DND-41 (cell line): ENCODE measurements at regions not wholly inside any gene's neighbourhood (a gene's known extent, or its start where the extent isn't known, plus 50 kb on each side); places are given as distances from the start of the nearest gene placed in this dataset.

Experiments
- ATAC-seq: fragments of 200-7000 bp; cut with Tn5 transposase; 3 replicates; pipeline ENCODE4 v1.9.1; 2021; ENCODE audit warnings: low read depth; ENCODE audit not compliant: insufficient read depth
- DNase-seq: peaks from one replicate; pipeline ENCODE4 v3.0.0-alpha.2; 2020
- H2AFZ ChIP-seq: 2 replicates; pipeline ENCODE4 v1.6.0; 2012; ENCODE audit warnings: low read depth, low read length
- H3K27ac ChIP-seq: 2 replicates; pipeline ENCODE4 v1.5.1; 2012; ENCODE audit warnings: low read length, inconsistent platforms
- H3K27me3 ChIP-seq: fragments of 200-600 bp; sonication (generic); 2 replicates; pipeline ENCODE4 v1.6.0; 2012; ENCODE audit warnings: low read length, mild to moderate bottlenecking, inconsistent platforms; ENCODE audit not compliant: insufficient read depth, poor library complexity
- H3K36me3 ChIP-seq: 2 replicates; pipeline ENCODE4 v1.5.1; 2012; ENCODE audit warnings: low read length, inconsistent platforms; ENCODE audit not compliant: insufficient read depth
- H3K4me1 ChIP-seq: 2 replicates; pipeline ENCODE4 v1.5.1; 2012; ENCODE audit warnings: mild to moderate bottlenecking, low read length; ENCODE audit not compliant: insufficient read depth
- H3K4me2 ChIP-seq: 2 replicates; pipeline ENCODE4 v1.6.0; 2012; ENCODE audit warnings: mild to moderate bottlenecking, moderate library complexity, low read length, inconsistent platforms; ENCODE audit not compliant: insufficient read depth
- H3K4me3 ChIP-seq, 2 experiments: fragments of 200-600 bp in 1 of 2; shearing (Covaris generic) in 1 of 2; 2 replicates each; pipeline ENCODE4 v1.5.1; 2012 to 2016; ENCODE audit warnings: inconsistent platforms in 2 of 2, low read length in 2 of 2, mild to moderate bottlenecking in 2 of 2, low read depth in 1 of 2, moderate library complexity in 1 of 2
- H3K79me2 ChIP-seq: 2 replicates; pipeline ENCODE4 v1.6.0; 2012; ENCODE audit warnings: low read length, inconsistent platforms; ENCODE audit not compliant: insufficient read depth
- H3K9ac ChIP-seq: 2 replicates; pipeline ENCODE4 v1.6.0; 2012; ENCODE audit warnings: low read depth, mild to moderate bottlenecking, inconsistent platforms, low read length, moderate library complexity
- H3K9me3 ChIP-seq: 2 replicates; pipeline ENCODE4 v1.5.1; 2012; ENCODE audit warnings: low read length, moderate library complexity, mild to moderate bottlenecking, inconsistent platforms; ENCODE audit not compliant: insufficient read depth, severe bottlenecking
- H4K20me1 ChIP-seq: 2 replicates; pipeline ENCODE4 v1.6.0; 2012; ENCODE audit warnings: low read length; ENCODE audit not compliant: insufficient read depth
- EZH2 ChIP-seq: IDR thresholded peaks from 3 replicates; pipeline ENCODE4 v1.6.1; 2012; ENCODE audit warnings: borderline replicate concordance, low read depth, mild to moderate bottlenecking, moderate library complexity, low read length, inconsistent platforms; ENCODE audit not compliant: severe bottlenecking
- TF ChIP-seq, protein P1 (sequence below): IDR thresholded peaks from 2 replicates; pipeline ENCODE4 v1.5.1; 2012; ENCODE audit warnings: borderline replicate concordance, low read length, moderate library complexity, mild to moderate bottlenecking; ENCODE audit not compliant: poor library complexity, severe bottlenecking; ENCODE audit errors: extremely low read depth

DNA sequence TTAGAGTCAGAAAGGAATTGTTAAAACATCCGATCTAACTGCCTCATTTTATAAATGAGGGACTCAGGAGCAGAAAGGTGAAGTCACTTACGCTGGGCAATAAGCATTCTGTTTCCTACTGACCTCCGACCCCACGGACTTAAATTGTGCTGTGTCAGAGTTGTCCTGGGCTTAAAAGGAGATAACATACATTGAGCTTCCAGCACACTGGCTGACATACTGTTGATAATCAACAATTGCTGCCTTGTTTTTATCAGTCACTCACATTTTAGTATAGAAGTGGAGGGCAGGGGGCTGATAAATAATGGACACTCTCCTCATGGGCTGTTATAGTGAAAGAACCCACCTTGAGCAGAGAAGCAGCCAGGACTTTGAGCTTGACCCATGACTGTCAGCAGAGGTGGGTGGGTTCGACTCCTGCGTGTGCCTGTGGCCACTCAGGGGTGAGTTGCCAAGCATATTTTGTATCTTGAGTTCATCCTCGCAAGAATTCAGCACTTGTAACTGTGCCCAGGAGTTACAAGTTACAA lies 166.5 kb upstream of the JARID2 start:
- Histone ChIP-seq H3K4me1 (no peaks in the 10 kb centered on the region), H3K9ac (no peak overlapping the region), H3K27ac (no peak overlapping the region), H3K36me3 (no peaks in the 10 kb centered on the region), H2AFZ (no peak overlapping the region), H4K20me1 (no peaks in the 10 kb centered on the region), H3K79me2 (no peaks in the 10 kb centered on the region), H3K9me3 (no peaks in the 10 kb centered on the region), H3K4me3 (no peak overlapping the region), H3K27me3 (no peaks in the 10 kb centered on the region), H3K4me2 (no peak overlapping the region)
- DNase-seq (no peak), ATAC-seq (no peak)
- TF ChIP-seq, protein P1, sequence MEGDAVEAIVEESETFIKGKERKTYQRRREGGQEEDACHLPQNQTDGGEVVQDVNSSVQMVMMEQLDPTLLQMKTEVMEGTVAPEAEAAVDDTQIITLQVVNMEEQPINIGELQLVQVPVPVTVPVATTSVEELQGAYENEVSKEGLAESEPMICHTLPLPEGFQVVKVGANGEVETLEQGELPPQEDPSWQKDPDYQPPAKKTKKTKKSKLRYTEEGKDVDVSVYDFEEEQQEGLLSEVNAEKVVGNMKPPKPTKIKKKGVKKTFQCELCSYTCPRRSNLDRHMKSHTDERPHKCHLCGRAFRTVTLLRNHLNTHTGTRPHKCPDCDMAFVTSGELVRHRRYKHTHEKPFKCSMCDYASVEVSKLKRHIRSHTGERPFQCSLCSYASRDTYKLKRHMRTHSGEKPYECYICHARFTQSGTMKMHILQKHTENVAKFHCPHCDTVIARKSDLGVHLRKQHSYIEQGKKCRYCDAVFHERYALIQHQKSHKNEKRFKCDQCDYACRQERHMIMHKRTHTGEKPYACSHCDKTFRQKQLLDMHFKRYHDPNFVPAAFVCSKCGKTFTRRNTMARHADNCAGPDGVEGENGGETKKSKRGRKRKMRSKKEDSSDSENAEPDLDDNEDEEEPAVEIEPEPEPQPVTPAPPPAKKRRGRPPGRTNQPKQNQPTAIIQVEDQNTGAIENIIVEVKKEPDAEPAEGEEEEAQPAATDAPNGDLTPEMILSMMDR: no peak
- no peak for TF ChIP-seq EZH2

DNA sequence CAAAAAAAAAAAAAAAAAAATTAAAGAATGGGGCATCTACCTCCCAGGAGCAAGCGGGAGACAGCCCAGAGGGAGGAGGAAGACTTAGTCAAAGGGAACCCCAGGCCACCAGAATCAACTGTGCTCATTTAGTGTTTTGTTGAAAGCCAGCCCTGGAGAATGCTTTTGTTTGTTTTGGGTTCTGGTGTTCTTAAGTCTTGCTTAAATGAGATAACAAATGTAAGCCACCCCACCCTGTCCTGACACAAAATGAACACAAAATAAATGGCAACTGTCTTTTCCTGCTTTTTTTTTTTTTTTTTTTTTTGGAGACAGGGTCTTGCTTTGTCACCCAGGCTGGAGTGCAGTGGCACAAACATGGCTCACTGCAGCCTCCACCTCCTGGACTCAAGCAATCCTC lies 165.0 kb upstream of the JARID2 start:
- no peak overlapping the region for H3K27ac ChIP-seq
- ATAC-seq: no peak
- no peaks in the 10 kb centered on the region for H3K27me3 ChIP-seq
- no peaks in the 10 kb centered on the region for H3K9me3 ChIP-seq
- H3K4me2 ChIP-seq: no peak overlapping the region
- H3K36me3 ChIP-seq: no peaks in the 10 kb centered on the region
- no peak for DNase-seq
- TF ChIP-seq EZH2: no peak
- TF ChIP-seq, protein P1: no peak
- H3K4me3 ChIP-seq: no peak overlapping the region
- no peaks in the 10 kb centered on the region for H4K20me1 ChIP-seq
- no peaks in the 10 kb centered on the region for H3K79me2 ChIP-seq
- H3K4me1 ChIP-seq: no peaks in the 10 kb centered on the region
- H2AFZ ChIP-seq: no peak overlapping the region
- no peak overlapping the region for H3K9ac ChIP-seq

DNA sequence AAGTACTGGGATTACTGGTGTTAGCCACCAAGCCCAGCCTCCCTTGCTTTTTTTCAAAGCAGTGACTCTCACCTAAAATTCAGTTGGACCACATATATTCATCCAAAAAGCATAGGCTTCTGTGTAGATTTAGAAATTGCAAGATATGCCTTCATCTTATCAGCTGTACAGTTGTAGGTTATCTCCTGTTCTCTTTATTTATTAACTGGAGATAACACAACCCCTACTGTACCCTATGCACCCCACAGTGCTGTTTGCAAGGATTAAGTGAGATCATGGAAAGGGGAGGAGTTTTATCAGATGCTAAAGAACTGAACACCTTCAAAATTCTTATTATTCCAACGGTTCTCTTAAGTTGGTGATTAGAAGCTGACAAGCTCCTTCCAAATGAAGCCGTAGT lies 164.4 kb upstream of the JARID2 start:
- Histone ChIP-seq H3K36me3 (no peaks in the 10 kb centered on the region), H3K9ac (no peak overlapping the region), H3K79me2 (no peaks in the 10 kb centered on the region), H3K27ac (no peak overlapping the region), H3K9me3 (no peaks in the 10 kb centered on the region), H3K27me3 (no peaks in the 10 kb centered on the region), H2AFZ (no peak overlapping the region), H4K20me1 (no peaks in the 10 kb centered on the region), H3K4me1 (no peaks in the 10 kb centered on the region), H3K4me3 (no peak overlapping the region), H3K4me2 (no peak overlapping the region)
- no peak for DNase-seq
- TF ChIP-seq EZH2: no peak
- TF ChIP-seq, protein P1: no peak
- no peak for ATAC-seq

DNA sequence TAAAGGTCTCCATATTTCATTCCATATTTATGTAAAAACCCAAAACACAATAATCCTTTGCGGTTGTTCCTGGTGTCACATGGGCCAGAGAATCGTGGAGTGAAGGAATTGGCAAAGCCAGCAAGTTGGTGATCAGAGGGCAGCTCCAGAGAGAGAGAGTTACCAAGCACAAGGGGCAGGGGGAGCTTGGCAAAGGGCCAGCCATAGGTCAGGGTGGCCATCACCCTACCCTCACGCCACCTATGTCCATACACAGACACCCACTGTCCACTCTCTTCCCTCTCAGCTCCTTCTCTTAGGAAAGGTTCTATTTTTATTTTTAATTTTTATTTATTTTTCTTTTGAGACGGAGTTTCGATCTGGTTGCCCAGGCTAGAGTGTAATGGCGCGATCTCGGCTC lies 163.2 kb upstream of the JARID2 start:
- Histone ChIP-seq H3K4me2 (no peak overlapping the region), H4K20me1 (no peaks in the 10 kb centered on the region), H3K79me2 (no peaks in the 10 kb centered on the region), H3K4me1 (no peaks in the 10 kb centered on the region), H3K9me3 (no peaks in the 10 kb centered on the region), H2AFZ (no peak overlapping the region), H3K4me3 (no peak overlapping the region), H3K27me3 (no peaks in the 10 kb centered on the region), H3K36me3 (no peaks in the 10 kb centered on the region), H3K27ac (no peak overlapping the region), H3K9ac (no peak overlapping the region)
- TF ChIP-seq, protein P1: no peak
- no peak for TF ChIP-seq EZH2
- DNase-seq (no peak), ATAC-seq (no peak)
